IPS DF 6.9 (cell line): ENCODE measurements at regions not wholly inside any gene's neighbourhood (a gene's known extent, or its start where the extent isn't known, plus 50 kb on each side); places are given as distances from the start of the nearest gene placed in this dataset.
"Not testable (repeated sequence)": the region's sequence is repeated elsewhere in the genome, so short reads cannot be mapped to it uniquely, and the experiment has no call there.

ENCODE experiments used
- DNase-seq: peaks from one replicate; pipeline ENCODE4 v3.0.0-alpha.2; 2013; ENCODE audit warnings: low read depth, low spot score
- H3K27ac ChIP-seq: one replicate; pipeline ENCODE4 v1.5.1; 2013; ENCODE audit warnings: low read length, control low read depth
- H3K27me3 ChIP-seq: 2 replicates; pipeline ENCODE4 v1.6.1; 2013; ENCODE audit warnings: mild to moderate bottlenecking, low read length; ENCODE audit not compliant: control insufficient read depth, insufficient read depth
- H3K36me3 ChIP-seq: 2 replicates; pipeline ENCODE4 v1.6.1; 2013; ENCODE audit warnings: low read length; ENCODE audit not compliant: control insufficient read depth, insufficient read depth
- H3K4me1 ChIP-seq: 2 replicates; pipeline ENCODE4 v1.6.1; 2013; ENCODE audit warnings: low read length; ENCODE audit not compliant: control insufficient read depth, insufficient read depth
- H3K4me3 ChIP-seq: 2 replicates; pipeline ENCODE4 v1.5.1; 2013; ENCODE audit warnings: mild to moderate bottlenecking, low read length
- H3K9me3 ChIP-seq: 2 replicates; pipeline ENCODE4 v1.6.1; 2013; ENCODE audit warnings: low read length, inconsistent platforms; ENCODE audit not compliant: control insufficient read depth, insufficient read depth
- WGBS: extraction: QIAGEN DNeasy Blood & Tissue Kit; methylation state at CpG from one replicate; pipeline ENCODE4 v1.1.7; 2013; ENCODE audit warnings: mixed read lengths, missing lambda C conversion rate; ENCODE audit not compliant: insufficient read length, insufficient coverage; 5-methylcytosine and 5-hydroxymethylcytosine counted together

GRCh38 chr12:33205981-33206380 lies 233.6 kb downstream of the SYT10 start:
- H3K4me3 ChIP-seq: no peak overlapping the region
- no peaks in the 10 kb centered on the region for H3K27me3 ChIP-seq
- WGBS: no CpG with 5 or more reads among the region's 2 CpGs
- H3K36me3 ChIP-seq: no peaks in the 10 kb centered on the region
- no peak for DNase-seq
- H3K4me1 ChIP-seq: no peaks in the 10 kb centered on the region
- no peak overlapping the region for H3K27ac ChIP-seq
- H3K9me3 ChIP-seq: no peaks in the 10 kb centered on the region

GRCh38 chr12:33194389-33194788 lies 245.2 kb downstream of the SYT10 start:
- not testable (repeated sequence) for H3K36me3 ChIP-seq, H3K27ac ChIP-seq, H3K9me3 ChIP-seq, H3K27me3 ChIP-seq, H3K4me3 ChIP-seq, DNase-seq, H3K4me1 ChIP-seq

DNA sequence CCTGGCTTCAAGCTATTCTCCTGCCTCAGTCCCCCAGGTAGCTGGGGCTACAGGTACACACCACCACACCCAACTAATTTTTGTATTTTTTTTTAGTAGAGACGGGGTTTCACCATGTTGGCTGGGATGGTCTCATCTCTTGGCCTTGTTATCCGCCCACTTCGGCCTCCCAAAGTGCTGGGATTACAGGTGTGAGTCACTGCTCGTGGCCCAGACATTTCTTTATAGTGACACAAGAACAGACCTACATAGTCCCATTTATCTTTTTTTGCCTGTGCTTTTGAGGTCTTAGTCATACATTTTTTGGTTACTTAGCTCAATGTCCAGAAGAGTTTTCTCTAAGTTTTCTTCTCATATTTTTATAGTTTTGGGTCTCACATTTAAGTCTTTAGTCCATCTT lies 247.4 kb downstream of the SYT10 start:
- Histone ChIP-seq H3K27me3 (no peaks in the 10 kb centered on the region), H3K36me3 (no peaks in the 10 kb centered on the region), H3K4me3 (no peak overlapping the region), H3K9me3 (no peaks in the 10 kb centered on the region), H3K4me1 (no peaks in the 10 kb centered on the region), H3K27ac (no peak overlapping the region)
- no peak for DNase-seq
- no CpG with 5 or more reads among the region's 4 CpGs for WGBS

DNA sequence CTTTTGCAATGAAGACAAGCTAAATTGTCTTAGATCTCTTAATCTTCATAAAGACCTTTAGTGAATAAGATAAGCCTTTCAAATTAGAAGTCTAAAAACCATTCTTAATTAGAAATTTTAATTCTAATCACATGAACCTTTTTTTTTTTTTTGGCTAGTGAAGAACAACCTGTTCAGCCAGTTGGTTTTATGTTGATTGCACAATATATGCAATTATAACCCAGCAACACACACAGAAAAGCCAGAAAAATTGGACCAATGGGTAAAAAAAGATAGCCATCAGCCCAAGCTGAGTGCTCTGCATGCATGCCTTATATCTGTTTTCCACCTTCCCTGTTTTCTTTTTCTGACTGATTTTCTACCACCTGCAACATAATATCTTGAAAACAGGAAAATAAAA lies 252.2 kb downstream of the SYT10 start:
- Histone ChIP-seq H3K4me3 (no peak overlapping the region), H3K36me3 (no peaks in the 10 kb centered on the region), H3K9me3 (no peaks in the 10 kb centered on the region), H3K27ac (no peak overlapping the region), H3K27me3 (no peaks in the 10 kb centered on the region), H3K4me1 (no peaks in the 10 kb centered on the region)
- no peak for DNase-seq

DNA sequence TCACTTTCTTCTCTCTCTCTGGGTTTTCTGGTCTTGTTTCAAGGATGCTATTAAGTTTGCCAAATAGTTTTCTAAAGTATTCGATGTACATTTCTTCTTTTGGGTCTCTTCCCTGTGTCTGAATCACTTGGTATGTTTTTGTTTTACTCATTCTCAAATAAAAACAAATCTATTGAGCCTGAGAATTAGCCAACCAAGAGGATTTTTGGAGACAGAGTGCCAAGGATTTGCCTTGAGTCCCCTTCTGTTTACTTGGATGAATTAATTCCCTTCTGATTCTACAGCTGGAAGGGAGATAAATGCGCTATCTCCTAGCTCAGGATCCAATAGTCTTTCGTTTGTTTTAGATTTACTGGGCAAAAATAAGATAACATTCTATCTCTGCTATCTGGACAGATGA lies 255.5 kb downstream of the SYT10 start:
- Histone ChIP-seq H3K4me1 (no peaks in the 10 kb centered on the region), H3K4me3 (no peak overlapping the region), H3K27ac (no peak overlapping the region), H3K27me3 (no peaks in the 10 kb centered on the region), H3K36me3 (no peaks in the 10 kb centered on the region), H3K9me3 (no peaks in the 10 kb centered on the region)
- WGBS: no CpG with 5 or more reads among the region's 3 CpGs
- no peak for DNase-seq

DNA sequence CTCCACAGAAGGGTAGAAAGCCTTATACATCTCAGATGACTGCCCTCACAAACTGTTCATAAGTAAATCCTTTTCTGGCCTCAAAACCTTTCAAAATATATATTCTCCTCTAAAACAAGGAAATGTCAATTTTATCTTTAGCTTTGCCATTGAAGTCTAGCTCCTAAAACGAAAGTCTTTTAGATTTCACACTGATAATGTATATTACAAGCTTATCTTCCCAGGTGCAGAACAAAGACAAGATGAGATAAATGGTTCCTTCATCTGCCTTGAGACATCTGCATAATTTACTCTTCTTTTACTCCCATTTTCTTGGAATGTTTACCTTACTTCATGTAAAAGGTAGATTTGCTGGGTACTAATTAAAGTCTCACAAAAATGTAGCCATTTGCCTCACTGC lies 257.1 kb downstream of the SYT10 start:
- DNase-seq: no peak
- Histone ChIP-seq H3K4me3 (no peak overlapping the region), H3K36me3 (no peaks in the 10 kb centered on the region), H3K9me3 (no peaks in the 10 kb centered on the region), H3K4me1 (no peaks in the 10 kb centered on the region), H3K27me3 (no peaks in the 10 kb centered on the region), H3K27ac (no peak overlapping the region)
- WGBS: no CpG with 5 or more reads among the region's 1 CpG

- H3K27me3 ChIP-seq: no peaks in the 10 kb centered on the region
Measured at GRCh38 chr12:33180918-33181317, 258.7 kb downstream of the SYT10 start.

DNA sequence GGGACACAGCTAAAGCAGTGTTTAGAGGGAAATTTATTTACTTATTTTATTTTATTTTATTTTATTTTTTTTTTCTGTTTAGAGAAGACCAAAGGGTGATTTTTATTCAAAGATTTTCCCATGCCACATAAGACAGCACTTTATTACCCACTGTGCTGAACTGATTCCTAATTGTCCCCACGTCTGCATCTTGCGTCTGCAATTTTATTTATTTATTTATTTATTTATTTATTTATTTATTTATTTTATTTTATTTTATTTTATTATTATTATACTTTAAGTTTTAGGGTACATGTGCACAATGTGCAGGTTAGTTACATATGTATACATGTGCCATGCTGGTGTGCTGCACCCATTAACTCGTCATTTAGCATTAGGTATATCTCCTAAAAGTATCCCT lies 269.7 kb upstream of the PKP2 start:
- H3K27me3 ChIP-seq, DNase-seq, H3K4me3 ChIP-seq, H3K4me1 ChIP-seq, H3K27ac ChIP-seq, H3K36me3 ChIP-seq, H3K9me3 ChIP-seq: not testable (repeated sequence)
- no CpG with 5 or more reads among the region's 3 CpGs for WGBS

More at GRCh38 chr12:33180918-33181317, 258.7 kb downstream of the SYT10 start:
- DNase-seq: no peak
- H3K9me3 ChIP-seq: no peaks in the 10 kb centered on the region
- no peaks in the 10 kb centered on the region for H3K36me3 ChIP-seq
- H3K27ac ChIP-seq: no peak overlapping the region
- no CpG with 5 or more reads among the region's 1 CpG for WGBS
- H3K4me1 ChIP-seq: no peaks in the 10 kb centered on the region
- no peak overlapping the region for H3K4me3 ChIP-seq

DNA sequence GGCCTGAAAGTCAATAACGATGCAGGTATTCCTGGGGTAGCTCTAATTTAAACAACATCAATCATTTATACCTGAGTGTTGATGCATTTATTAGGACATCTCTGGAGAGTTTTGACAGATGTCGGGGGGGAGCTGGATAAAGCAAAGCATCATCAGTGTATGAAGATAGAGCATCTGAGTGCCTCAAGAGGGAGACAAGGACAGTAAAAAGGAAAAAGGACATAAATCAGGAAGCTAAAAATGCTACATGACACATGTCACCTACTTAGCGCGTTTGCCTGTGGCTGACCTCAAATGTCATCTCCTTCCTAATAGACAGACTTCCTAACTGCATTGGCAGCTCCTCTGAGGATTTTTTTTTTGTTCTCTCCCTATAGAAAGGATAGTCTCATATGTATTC lies 259.5 kb upstream of the PKP2 start:
- H3K36me3 ChIP-seq: no peaks in the 10 kb centered on the region
- no peak overlapping the region for H3K4me3 ChIP-seq
- H3K27ac ChIP-seq: no peak overlapping the region
- no CpG with 5 or more reads among the region's 4 CpGs for WGBS
- no peaks in the 10 kb centered on the region for H3K4me1 ChIP-seq
- no peak for DNase-seq
- no peaks in the 10 kb centered on the region for H3K27me3 ChIP-seq
- H3K9me3 ChIP-seq: no peaks in the 10 kb centered on the region; the same call in 1 of the 2 replicates

GRCh38 chr12:33147292-33147691 lies 250.7 kb upstream of the PKP2 start:
- WGBS: no CpG with 5 or more reads among the region's 8 CpGs
- H3K27me3 ChIP-seq, H3K36me3 ChIP-seq, H3K4me3 ChIP-seq, DNase-seq, H3K27ac ChIP-seq, H3K4me1 ChIP-seq, H3K9me3 ChIP-seq: not testable (repeated sequence)

DNA sequence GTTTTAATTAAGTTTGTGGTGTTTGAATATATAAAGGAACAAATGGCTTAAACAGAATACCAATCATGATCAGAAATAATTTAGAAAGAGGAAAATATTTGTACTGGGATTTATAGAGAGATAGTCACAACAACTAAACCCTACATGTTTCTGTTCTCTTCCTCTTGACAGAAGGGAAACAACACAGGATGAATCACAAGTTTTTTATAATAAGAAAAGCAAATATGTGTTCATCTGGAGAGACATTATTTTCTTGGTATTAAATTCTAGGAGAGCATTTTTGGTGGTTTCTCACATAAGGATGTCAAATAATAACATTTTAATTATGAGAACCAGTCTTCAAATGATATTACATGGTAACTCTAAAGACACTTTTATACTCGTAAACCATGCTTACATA lies 232.9 kb upstream of the PKP2 start:
- H3K9me3 ChIP-seq: no peaks in the 10 kb centered on the region
- H3K27ac ChIP-seq: no peak overlapping the region
- no peaks in the 10 kb centered on the region for H3K36me3 ChIP-seq
- H3K27me3 ChIP-seq: no peaks in the 10 kb centered on the region
- no peak for DNase-seq
- no CpG with 5 or more reads among the region's 1 CpG for WGBS
- H3K4me1 ChIP-seq: no peaks in the 10 kb centered on the region
- H3K4me3 ChIP-seq: no peak overlapping the region
